CD4-positive, alpha-beta T cell (primary cell): ENCODE measurements at regions not wholly inside any gene's neighbourhood (a gene's known extent, or its start where the extent isn't known, plus 50 kb on each side); places are given as distances from the start of the nearest gene placed in this dataset.

Experiments used
- ATAC-seq: fragments of 200-7000 bp; cut with Tn5 transposase; one replicate; pipeline ENCODE4 v1.10.0; 2022; ENCODE audit warnings: mild to moderate bottlenecking; ENCODE audit not compliant: poor library complexity
- CTCF ChIA-PET: fragments of 350-600 bp; sonication (Branson Sonifier 250); formaldehyde crosslinking; loops from one replicate; lab custom pipeline; 2021; ENCODE audit warnings: antibody characterized with exemption, inconsistent platforms; lab: Charles Lee
- POLR2A ChIA-PET: fragments of 350-600 bp; sonication (Branson Sonifier 250); formaldehyde crosslinking; loops from one replicate; lab custom pipeline; 2021; ENCODE audit warnings: antibody characterized with exemption, inconsistent platforms; lab: Charles Lee
- DNase-seq, 14 experiments: peaks; one replicate each; pipeline ENCODE4 v3.0.0-alpha.2; 2013 to 2020; ENCODE audit warnings: mixed read lengths in 2 of 14
- H3K27ac ChIP-seq, 2 donors: one replicate each; pipeline versions ENCODE4 v1.5.1 to v1.7.0; 2013; ENCODE audit warnings: low read length in 2 of 2, low read depth in 1 of 2, mild to moderate bottlenecking in 1 of 2
- H3K27me3 ChIP-seq, 2 experiments: 1 replicate in 1 of 2; 2 replicates in 1 of 2; pipeline versions ENCODE4 v1.6.1 to v1.7.0; 2013; ENCODE audit warnings: low read length in 2 of 2, control low read depth in 1 of 2, mild to moderate bottlenecking in 1 of 2, moderate library complexity in 1 of 2; ENCODE audit not compliant: insufficient read depth in 2 of 2, control insufficient read depth in 1 of 2
- H3K36me3 ChIP-seq: one replicate; pipeline ENCODE4 v1.6.1; 2013; ENCODE audit warnings: low read length, control low read depth; ENCODE audit not compliant: insufficient read depth
- H3K4me1 ChIP-seq: one replicate; pipeline ENCODE4 v1.6.1; 2013; ENCODE audit warnings: low read length, control low read depth; ENCODE audit not compliant: insufficient read depth
- H3K4me3 ChIP-seq: one replicate; pipeline ENCODE4 v1.5.1; 2013; ENCODE audit warnings: mild to moderate bottlenecking, low read length, moderate library complexity
- H3K9me3 ChIP-seq, 2 experiments: 1 replicate in 1 of 2; 2 replicates in 1 of 2; pipeline versions ENCODE4 v1.6.1 to v1.7.0; 2013; ENCODE audit warnings: low read length in 2 of 2, mild to moderate bottlenecking in 2 of 2, control low read depth in 1 of 2, moderate library complexity in 1 of 2; ENCODE audit not compliant: control insufficient read depth in 1 of 2, insufficient read depth in 1 of 2
- H3K27ac Mint-ChIP-seq: one replicate; pipeline ENCODE4 v1.8.0; 2020; ENCODE audit warnings: mixed read lengths
- H3K27me3 Mint-ChIP-seq: one replicate; pipeline ENCODE4 v1.8.0; 2021; ENCODE audit warnings: mixed read lengths
- H3K36me3 Mint-ChIP-seq: one replicate; pipeline ENCODE4 v1.8.0; 2021; ENCODE audit warnings: low read depth, mixed read lengths
- H3K4me1 Mint-ChIP-seq: one replicate; pipeline ENCODE4 v1.8.0; 2021; ENCODE audit warnings: low read depth, mixed read lengths
- H3K4me3 Mint-ChIP-seq: one replicate; pipeline ENCODE4 v1.8.0; 2020; ENCODE audit warnings: mild to moderate bottlenecking, mixed read lengths
- H3K9me3 Mint-ChIP-seq: one replicate; pipeline ENCODE4 v1.8.0; 2020; ENCODE audit warnings: mixed read lengths
- intact Hi-C, 2 experiments: fragments of 100-400 bp; cut with DNase I in 1 of 2; cut with micrococcal nuclease in 1 of 2; formaldehyde crosslinking; loops; one replicate each; pipeline versions ENCODE4 v1.15.1 to v1.9.0; 2023 to 2025; cut with DNase I, micrococcal nuclease
- TF ChIP-seq, protein P1 (sequence below): fragments of 200-600 bp; IDR thresholded peaks from one replicate; pipeline ENCODE4 v1.8.0; 2022; ENCODE audit warnings: antibody characterized with exemption, mild to moderate bottlenecking

GRCh38 chr14:40911141-40911540 lies 695.5 kb upstream of the LRFN5 start:
- Histone ChIP-seq H3K27ac (no peak overlapping the region), H3K9me3 (no peaks in the 10 kb centered on the region), H3K36me3 (no peaks in the 10 kb centered on the region), H3K4me3 (no peak overlapping the region), H3K4me1 (no peaks in the 10 kb centered on the region), H3K27me3 (no peaks in the 10 kb centered on the region)
- no peaks in the 10 kb centered on the region for H3K4me1 Mint-ChIP-seq
- H3K27ac Mint-ChIP-seq = no peak overlapping the region
- no peaks in the 10 kb centered on the region for H3K27me3 Mint-ChIP-seq
- no peaks in the 10 kb centered on the region for H3K9me3 Mint-ChIP-seq
- POLR2A ChIA-PET = no interaction called here
- ATAC-seq (no peak), DNase-seq (no peak)
- TF ChIP-seq, protein P1, sequence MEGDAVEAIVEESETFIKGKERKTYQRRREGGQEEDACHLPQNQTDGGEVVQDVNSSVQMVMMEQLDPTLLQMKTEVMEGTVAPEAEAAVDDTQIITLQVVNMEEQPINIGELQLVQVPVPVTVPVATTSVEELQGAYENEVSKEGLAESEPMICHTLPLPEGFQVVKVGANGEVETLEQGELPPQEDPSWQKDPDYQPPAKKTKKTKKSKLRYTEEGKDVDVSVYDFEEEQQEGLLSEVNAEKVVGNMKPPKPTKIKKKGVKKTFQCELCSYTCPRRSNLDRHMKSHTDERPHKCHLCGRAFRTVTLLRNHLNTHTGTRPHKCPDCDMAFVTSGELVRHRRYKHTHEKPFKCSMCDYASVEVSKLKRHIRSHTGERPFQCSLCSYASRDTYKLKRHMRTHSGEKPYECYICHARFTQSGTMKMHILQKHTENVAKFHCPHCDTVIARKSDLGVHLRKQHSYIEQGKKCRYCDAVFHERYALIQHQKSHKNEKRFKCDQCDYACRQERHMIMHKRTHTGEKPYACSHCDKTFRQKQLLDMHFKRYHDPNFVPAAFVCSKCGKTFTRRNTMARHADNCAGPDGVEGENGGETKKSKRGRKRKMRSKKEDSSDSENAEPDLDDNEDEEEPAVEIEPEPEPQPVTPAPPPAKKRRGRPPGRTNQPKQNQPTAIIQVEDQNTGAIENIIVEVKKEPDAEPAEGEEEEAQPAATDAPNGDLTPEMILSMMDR = no peak
- intact Hi-C loops = no loop called here
- no peak overlapping the region for H3K4me3 Mint-ChIP-seq
- no peaks in the 10 kb centered on the region for H3K36me3 Mint-ChIP-seq
- CTCF ChIA-PET = no interaction called here

DNA sequence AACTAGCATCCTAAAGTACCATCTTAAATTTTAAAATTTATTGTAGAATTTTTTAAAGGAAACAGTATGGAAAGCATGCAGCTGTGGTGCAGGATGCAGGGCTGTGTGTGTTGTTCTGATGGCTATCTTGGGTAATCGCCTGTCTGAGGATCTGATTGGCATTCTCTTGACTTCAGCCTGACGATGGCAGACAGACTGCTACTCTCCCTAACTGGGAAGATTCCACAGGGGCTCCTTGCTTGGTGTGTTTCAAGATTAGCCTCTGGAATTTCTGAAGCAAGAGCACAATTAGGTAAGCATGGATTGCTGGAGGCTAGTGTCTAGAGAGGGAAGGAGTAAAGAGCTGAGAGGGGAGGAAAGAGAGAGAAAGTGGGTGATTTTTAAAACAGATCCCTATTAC lies 696.8 kb upstream of the LRFN5 start:
- Mint-ChIP-seq H3K9me3 (no peaks in the 10 kb centered on the region), H3K4me1 (no peaks in the 10 kb centered on the region), H3K4me3 (no peak overlapping the region), H3K27me3 (no peaks in the 10 kb centered on the region), H3K36me3 (no peaks in the 10 kb centered on the region), H3K27ac (no peak overlapping the region)
- intact Hi-C loops = no loop called here
- Histone ChIP-seq H3K27ac (no peak overlapping the region), H3K9me3 (no peaks in the 10 kb centered on the region), H3K4me3 (no peak overlapping the region), H3K4me1 (no peaks in the 10 kb centered on the region), H3K36me3 (no peaks in the 10 kb centered on the region), H3K27me3 (no peaks in the 10 kb centered on the region)
- ChIA-PET POLR2A (no interaction called here), CTCF (no interaction called here)
- ATAC-seq = no peak
- no peak for DNase-seq
- TF ChIP-seq, protein P1 = no peak

- ATAC-seq (no peak), DNase-seq (no peak)
- ChIA-PET POLR2A (no interaction called here), CTCF (no interaction called here)
- Histone ChIP-seq H3K9me3 (no peaks in the 10 kb centered on the region), H3K27me3 (no peaks in the 10 kb centered on the region), H3K36me3 (no peaks in the 10 kb centered on the region), H3K4me1 (no peaks in the 10 kb centered on the region), H3K27ac (no peak overlapping the region), H3K4me3 (no peak overlapping the region)
- Mint-ChIP-seq H3K4me1 (no peaks in the 10 kb centered on the region), H3K4me3 (no peak overlapping the region), H3K36me3 (no peaks in the 10 kb centered on the region), H3K27ac (no peak overlapping the region), H3K27me3 (no peaks in the 10 kb centered on the region), H3K9me3 (no peaks in the 10 kb centered on the region)
- TF ChIP-seq, protein P1 = no peak
- intact Hi-C loops = no loop called here
Measured at GRCh38 chr14:40903709-40904108, 703.0 kb upstream of the LRFN5 start.
